Trophoblast cell (in vitro differentiated cells and primary cell): ENCODE measurements at regions not wholly inside any gene's neighbourhood (a gene's known extent, or its start where the extent isn't known, plus 50 kb on each side); places are given as distances from the start of the nearest gene placed in this dataset.

Source experiments
- DNase-seq, 2 donors: peaks; one replicate each; pipeline ENCODE4 v3.0.0-alpha.2; 2016
- H2AFZ ChIP-seq: 2 replicates; pipeline ENCODE4 v1.6.1; 2013; ENCODE audit warnings: low read length, moderate library complexity, mild to moderate bottlenecking; ENCODE audit not compliant: insufficient read depth, poor library complexity
- H2AK5ac ChIP-seq: 2 replicates; pipeline ENCODE4 v1.6.1; 2013; ENCODE audit warnings: mild to moderate bottlenecking, low read length
- H2BK120ac ChIP-seq: 2 replicates; pipeline ENCODE4 v1.6.1; 2013; ENCODE audit warnings: low read length, mild to moderate bottlenecking, moderate library complexity; ENCODE audit not compliant: insufficient read depth, poor library complexity
- H2BK12ac ChIP-seq: 2 replicates; pipeline ENCODE4 v1.6.1; 2013; ENCODE audit warnings: mild to moderate bottlenecking, low read length, moderate library complexity
- H2BK5ac ChIP-seq: 2 replicates; pipeline ENCODE4 v1.6.1; 2013; ENCODE audit warnings: low read length, low read depth, moderate library complexity, mild to moderate bottlenecking; ENCODE audit not compliant: poor library complexity
- H3K14ac ChIP-seq: 2 replicates; pipeline ENCODE4 v1.6.1; 2013; ENCODE audit warnings: mild to moderate bottlenecking, low read length
- H3K18ac ChIP-seq: 2 replicates; pipeline ENCODE4 v1.6.1; 2013; ENCODE audit warnings: mild to moderate bottlenecking, low read length
- H3K23ac ChIP-seq: 2 replicates; pipeline ENCODE4 v1.6.1; 2013; ENCODE audit warnings: low read length
- H3K27ac ChIP-seq: 2 replicates; pipeline ENCODE4 v1.5.1; 2013; ENCODE audit warnings: low read depth, mild to moderate bottlenecking, inconsistent platforms, low read length, moderate library complexity
- H3K27me3 ChIP-seq: 2 replicates; pipeline ENCODE4 v1.6.1; 2013; ENCODE audit warnings: inconsistent platforms, mild to moderate bottlenecking, low read length, moderate library complexity; ENCODE audit not compliant: insufficient read depth
- H3K36me3 ChIP-seq, 2 experiments: 1 replicate in 1 of 2; 2 replicates in 1 of 2; pipeline ENCODE4 v1.6.1; 2013; ENCODE audit warnings: low read length in 2 of 2, mild to moderate bottlenecking in 2 of 2, moderate library complexity in 1 of 2; ENCODE audit not compliant: insufficient read depth in 2 of 2, control insufficient read depth in 1 of 2
- H3K4ac ChIP-seq: 2 replicates; pipeline ENCODE4 v1.6.1; 2013; ENCODE audit warnings: low read depth, mild to moderate bottlenecking, low read length, moderate library complexity
- H3K4me1 ChIP-seq, 2 experiments: 1 replicate in 1 of 2; 2 replicates in 1 of 2; pipeline ENCODE4 v1.6.1; 2013; ENCODE audit warnings: low read length in 2 of 2, mild to moderate bottlenecking in 2 of 2, moderate library complexity in 1 of 2; ENCODE audit not compliant: insufficient read depth in 2 of 2, control insufficient read depth in 1 of 2
- H3K4me2 ChIP-seq: 2 replicates; pipeline ENCODE4 v1.6.1; 2013; ENCODE audit warnings: inconsistent platforms, mild to moderate bottlenecking, low read length, moderate library complexity
- H3K4me3 ChIP-seq: 2 replicates; pipeline ENCODE4 v1.5.1; 2013; ENCODE audit warnings: mild to moderate bottlenecking, low read depth, low read length, inconsistent platforms
- H3K79me1 ChIP-seq: one replicate; pipeline ENCODE4 v1.6.1; 2013; ENCODE audit warnings: low read length
- H3K79me2 ChIP-seq: 2 replicates; pipeline ENCODE4 v1.6.1; 2013; ENCODE audit warnings: low read length, mild to moderate bottlenecking; ENCODE audit not compliant: control insufficient read depth, insufficient read depth, poor library complexity
- H3K9ac ChIP-seq: 2 replicates; pipeline ENCODE4 v1.6.1; 2013; ENCODE audit warnings: mild to moderate bottlenecking, low read length
- H3K9me3 ChIP-seq: 2 replicates; pipeline ENCODE4 v1.6.1; 2013; ENCODE audit warnings: low read depth, mild to moderate bottlenecking, control low read depth, inconsistent platforms, low read length; ENCODE audit not compliant: insufficient read depth
- H4K12ac ChIP-seq: 2 replicates; pipeline ENCODE4 v1.6.1; 2013; ENCODE audit warnings: low read depth, mild to moderate bottlenecking, low read length, moderate library complexity
- H4K8ac ChIP-seq: 2 replicates; pipeline ENCODE4 v1.6.1; 2013; ENCODE audit warnings: low read depth, mild to moderate bottlenecking, low read length, moderate library complexity
- H4K91ac ChIP-seq: one replicate; pipeline ENCODE4 v1.6.1; 2013; ENCODE audit warnings: low read depth, mild to moderate bottlenecking, low read length, moderate library complexity
- WGBS: extraction: QIAGEN DNeasy Blood & Tissue Kit; methylation state at CpG from one replicate; pipeline ENCODE4 v1.1.7; 2013; ENCODE audit warnings: missing lambda C conversion rate; ENCODE audit not compliant: insufficient read length, insufficient coverage; ENCODE audit errors: extremely low coverage; 5-methylcytosine and 5-hydroxymethylcytosine counted together

GRCh38 chr11:19579957-19580356 lies 132.7 kb upstream of the NAV2 start:
- H2BK120ac ChIP-seq, result no peak overlapping the region
- WGBS, result no CpG with 5 or more reads among the region's 5 CpGs
- H4K12ac ChIP-seq, result no peak overlapping the region
- no peak overlapping the region for H3K18ac ChIP-seq
- H3K36me3 ChIP-seq, result no peaks in the 10 kb centered on the region
- H3K79me2 ChIP-seq, result no peaks in the 10 kb centered on the region
- no peak overlapping the region for H3K4ac ChIP-seq
- no peaks in the 10 kb centered on the region for H3K27me3 ChIP-seq
- H3K9me3 ChIP-seq, result no peaks in the 10 kb centered on the region
- no peak overlapping the region for H2BK12ac ChIP-seq
- no peak overlapping the region for H2AFZ ChIP-seq
- H3K4me2 ChIP-seq, result no peak overlapping the region
- H3K27ac ChIP-seq, result no peak overlapping the region
- peaks cover 5% of the 10 kb centered on the region in 2 experiments for H3K4me1 ChIP-seq
- H3K9ac ChIP-seq, result no peak overlapping the region
- no peak overlapping the region for H3K14ac ChIP-seq
- no peak overlapping the region for H3K4me3 ChIP-seq
- H2BK5ac ChIP-seq, result no peak overlapping the region
- no peak for DNase-seq
- no peaks in the 10 kb centered on the region for H3K79me1 ChIP-seq
- H2AK5ac ChIP-seq, result no peak overlapping the region
- no peak overlapping the region for H4K8ac ChIP-seq
- H4K91ac ChIP-seq, result no peak overlapping the region
- no peak overlapping the region for H3K23ac ChIP-seq

GRCh38 chr11:19578871-19579270 lies 133.8 kb upstream of the NAV2 start:
- H3K18ac ChIP-seq, result no peak overlapping the region
- no peak overlapping the region for H3K9ac ChIP-seq
- H2BK12ac ChIP-seq, result no peak overlapping the region
- DNase-seq, result no peak
- no CpG with 5 or more reads among the region's 2 CpGs for WGBS
- no peak overlapping the region for H3K4ac ChIP-seq
- no peak overlapping the region for H3K4me3 ChIP-seq
- peaks cover 5% of the 10 kb centered on the region in 2 experiments for H3K4me1 ChIP-seq
- H2AFZ ChIP-seq, result no peak overlapping the region
- H2BK120ac ChIP-seq, result no peak overlapping the region
- H4K8ac ChIP-seq, result no peak overlapping the region
- no peak overlapping the region for H4K91ac ChIP-seq
- H3K79me1 ChIP-seq, result no peaks in the 10 kb centered on the region
- no peak overlapping the region for H3K4me2 ChIP-seq
- no peak overlapping the region for H2BK5ac ChIP-seq
- no peak overlapping the region for H4K12ac ChIP-seq
- H3K27ac ChIP-seq, result no peak overlapping the region
- no peak overlapping the region for H2AK5ac ChIP-seq
- H3K27me3 ChIP-seq, result no peaks in the 10 kb centered on the region
- no peaks in the 10 kb centered on the region for H3K79me2 ChIP-seq
- H3K36me3 ChIP-seq, result no peaks in the 10 kb centered on the region
- H3K14ac ChIP-seq, result no peak overlapping the region
- H3K23ac ChIP-seq, result no peak overlapping the region
- H3K9me3 ChIP-seq, result no peaks in the 10 kb centered on the region

- no peak overlapping the region for H2AFZ ChIP-seq
- H3K4me2 ChIP-seq, result no peak overlapping the region
- H2BK5ac ChIP-seq, result no peak overlapping the region
- H3K36me3 ChIP-seq, result no peaks in the 10 kb centered on the region
- H4K12ac ChIP-seq, result no peak overlapping the region
- peaks cover 5% of the 10 kb centered on the region in 2 experiments for H3K4me1 ChIP-seq
- DNase-seq, result no peak
- H3K18ac ChIP-seq, result no peak overlapping the region
- H2BK12ac ChIP-seq, result no peak overlapping the region
- H4K91ac ChIP-seq, result no peak overlapping the region
- no peak overlapping the region for H3K27ac ChIP-seq
- no peak overlapping the region for H3K4ac ChIP-seq
- H3K4me3 ChIP-seq, result no peak overlapping the region
- no peaks in the 10 kb centered on the region for H3K79me1 ChIP-seq
- H3K14ac ChIP-seq, result no peak overlapping the region
- no peak overlapping the region for H3K9ac ChIP-seq
- no CpG with 5 or more reads among the region's 9 CpGs for WGBS
- H3K79me2 ChIP-seq, result no peaks in the 10 kb centered on the region
- no peak overlapping the region for H2AK5ac ChIP-seq
- no peaks in the 10 kb centered on the region for H3K9me3 ChIP-seq
- no peak overlapping the region for H4K8ac ChIP-seq
- H3K27me3 ChIP-seq, result no peaks in the 10 kb centered on the region
- no peak overlapping the region for H2BK120ac ChIP-seq
- no peak overlapping the region for H3K23ac ChIP-seq
These were observed 134.5 kb upstream of the NAV2 start for GRCh38 chr11:19577976-19578619.

GRCh38 chr11:19577391-19577975 lies 135.2 kb upstream of the NAV2 start:
- Histone ChIP-seq H4K12ac (no peak overlapping the region), H4K8ac (no peak overlapping the region)

More at GRCh38 chr11:19577391-19577975, 135.2 kb upstream of the NAV2 start:
- no peaks in the 10 kb centered on the region for H3K27me3 ChIP-seq
- WGBS, result no CpG with 5 or more reads among the region's 8 CpGs
- no peaks in the 10 kb centered on the region for H3K79me1 ChIP-seq
- H3K14ac ChIP-seq, result no peak overlapping the region
- H4K91ac ChIP-seq, result no peak overlapping the region
- no peak overlapping the region for H2AK5ac ChIP-seq
- DNase-seq, result no peak
- H3K27ac ChIP-seq, result no peak overlapping the region
- no peak overlapping the region for H3K9ac ChIP-seq
- H3K23ac ChIP-seq, result no peak overlapping the region
- H3K36me3 ChIP-seq, result no peaks in the 10 kb centered on the region
- H3K18ac ChIP-seq, result no peak overlapping the region
- no peak overlapping the region for H3K4me3 ChIP-seq
- H2BK12ac ChIP-seq, result no peak overlapping the region
- H3K4ac ChIP-seq, result no peak overlapping the region
- H3K79me2 ChIP-seq, result no peaks in the 10 kb centered on the region
- H3K4me1 ChIP-seq, result peaks cover 5% of the 10 kb centered on the region in 2 experiments
- no peaks in the 10 kb centered on the region for H3K9me3 ChIP-seq
- no peak overlapping the region for H2BK5ac ChIP-seq
- peak overlapping the region; percentile 8 for H2AFZ ChIP-seq
- no peak overlapping the region for H3K4me2 ChIP-seq
- no peak overlapping the region for H2BK120ac ChIP-seq
